22Rv1 (cell line): ENCODE measurements at regions not wholly inside any gene's neighbourhood (a gene's known extent, or its start where the extent isn't known, plus 50 kb on each side); places are given as distances from the start of the nearest gene placed in this dataset.

Source experiments
- CTCF ChIP-seq: fragments of 450-650 bp; IDR thresholded peaks from 2 replicates; pipeline ENCODE4 v1.5.1; 2017; ENCODE audit warnings: mild to moderate bottlenecking
- ZFX ChIP-seq: fragments of 450-650 bp; IDR thresholded peaks from 2 replicates; pipeline ENCODE4 v1.6.1; 2017; ENCODE audit warnings: antibody characterized with exemption, borderline replicate concordance

DNA sequence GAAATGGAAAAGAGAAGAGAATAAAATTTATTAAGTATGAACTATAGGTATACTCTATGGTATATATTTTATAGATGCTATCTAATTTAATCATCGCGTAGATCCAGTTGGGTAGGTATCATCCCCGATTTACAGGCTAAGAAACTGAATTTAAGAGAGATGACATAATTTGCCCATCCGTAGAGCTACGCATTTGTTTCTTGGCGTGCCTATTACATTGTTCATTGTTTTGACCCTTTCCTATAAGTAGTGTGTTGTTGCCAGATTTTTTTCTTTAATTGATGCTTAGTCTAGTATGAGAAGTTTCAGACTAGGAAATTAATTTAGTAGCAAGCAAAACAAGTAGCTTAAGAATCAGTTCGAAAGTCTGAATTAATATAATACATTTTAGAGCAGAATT is 205.7 kb upstream of the NPSR1 start:
- no peak for TF ChIP-seq CTCF
- no peak for TF ChIP-seq ZFX
